ENCODE measurements at regions not wholly inside any gene's neighbourhood (a gene's known extent, or its start where the extent isn't known, plus 50 kb on each side); places are given as distances from the start of the nearest gene placed in this dataset.
A peak's percentile ranks its signal among the peaks of the same experiment; 100 is the strongest.

GRCh38 chr5:173473288-173473687 lies 143.2 kb downstream of the BOD1 start:
- Mint-ChIP-seq H3K36me3 (no peaks in the 10 kb centered on the region), H3K4me3 (no peak overlapping the region), H3K27me3 (ENCODE audit: insufficient read depth, low read depth) (no peaks in the 10 kb centered on the region), H3K27ac (peak overlapping the region; percentile 84), H3K9me3 (no peaks in the 10 kb centered on the region), H3K4me1 (peaks cover 22% of the 10 kb centered on the region)
- Histone ChIP-seq H3K4me3 (no peak overlapping the region), H3K27ac (no peak overlapping the region), H3F3A (ENCODE audit: low read depth) (no peaks in the 10 kb centered on the region), H3K9ac (no peak overlapping the region), H4K20me1 (ENCODE audit: low read depth) (no peaks in the 10 kb centered on the region), H2AFZ (replicated peaks) (no peak overlapping the region), H3K36me3 (no peaks in the 10 kb centered on the region), H3K9me3 (ENCODE audit: low read depth) (no peaks in the 10 kb centered on the region), H3K4me2 (no peak overlapping the region), H3K27me3 (no peaks in the 10 kb centered on the region), H3K4me1 (no peaks in the 10 kb centered on the region), H3K79me2 (ENCODE audit: low read depth) (no peaks in the 10 kb centered on the region)
- DNase-seq (ENCODE audit: low spot score) = no peak
- TF ChIP-seq CTCF (IDR thresholded peaks at IDR 0.05) = no peak
- no peak for TF ChIP-seq EZH2phosphoT487 (IDR thresholded peaks at IDR 0.05)
- no peak for TF ChIP-seq EZH2 (IDR thresholded peaks at IDR 0.05)

DNA sequence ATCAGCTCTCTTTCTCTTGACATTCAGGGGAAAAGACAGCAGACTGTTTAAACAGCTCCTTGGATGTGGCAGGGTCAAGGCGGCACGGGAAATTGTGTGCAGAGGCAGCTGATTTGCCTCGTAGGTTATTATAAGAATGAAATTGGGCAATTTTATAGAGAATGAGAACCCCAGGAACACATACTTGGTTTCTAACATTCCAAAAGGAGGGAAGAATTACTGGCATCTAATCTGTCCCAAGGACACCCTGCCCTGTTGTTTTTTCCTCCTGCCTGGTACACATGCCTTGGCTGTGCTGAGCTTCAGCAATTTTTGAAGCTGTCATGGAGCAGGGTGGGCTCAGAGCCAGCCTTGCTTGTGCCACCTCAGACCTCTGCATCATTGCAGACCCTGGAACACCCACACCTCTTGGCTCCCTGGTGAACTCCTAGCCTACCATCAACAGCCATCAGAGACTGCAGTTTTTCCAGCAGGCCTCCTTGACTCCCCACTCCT lies 143.6 kb downstream of the BOD1 start:
- Histone ChIP-seq H3K27ac (no peak overlapping the region), H3K79me2 (ENCODE audit: low read depth) (no peaks in the 10 kb centered on the region), H3K27me3 (no peaks in the 10 kb centered on the region), H2AFZ (replicated peaks) (no peak overlapping the region), H3K9ac (no peak overlapping the region), H3K36me3 (no peaks in the 10 kb centered on the region), H3K4me3 (no peak overlapping the region), H3F3A (ENCODE audit: low read depth) (no peaks in the 10 kb centered on the region), H3K4me2 (no peak overlapping the region), H3K4me1 (no peaks in the 10 kb centered on the region), H4K20me1 (ENCODE audit: low read depth) (no peaks in the 10 kb centered on the region), H3K9me3 (ENCODE audit: low read depth) (no peaks in the 10 kb centered on the region)
- Mint-ChIP-seq H3K4me1 (peaks cover 22% of the 10 kb centered on the region), H3K9me3 (no peaks in the 10 kb centered on the region), H3K4me3 (no peak overlapping the region), H3K36me3 (no peaks in the 10 kb centered on the region), H3K27me3 (ENCODE audit: insufficient read depth, low read depth) (no peaks in the 10 kb centered on the region), H3K27ac (peak overlapping the region; percentile 85)
- no peak for DNase-seq (ENCODE audit: low spot score)
- TF ChIP-seq EZH2 (IDR thresholded peaks at IDR 0.05) = no peak

DNA sequence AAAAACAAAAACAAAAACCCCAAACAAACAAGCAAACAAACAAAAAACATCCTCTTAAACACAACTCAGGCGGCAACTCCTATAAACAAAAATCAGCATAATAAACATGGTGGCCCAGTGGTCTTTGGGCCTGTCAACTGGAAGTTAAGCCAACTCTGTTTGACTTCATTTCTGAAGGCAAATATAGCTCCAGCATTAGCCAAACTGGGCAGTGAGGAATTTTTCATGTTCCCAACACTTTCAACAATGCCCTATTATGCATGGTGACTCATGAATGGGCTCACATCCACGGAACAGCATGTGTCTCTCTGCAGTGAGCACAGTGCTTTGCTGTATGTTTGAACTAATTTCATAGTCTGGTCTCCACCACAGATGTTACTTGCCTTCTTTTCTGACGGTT lies 143.9 kb upstream of the STC2 start:
- peak overlapping the region; percentile 85 for H3K27ac Mint-ChIP-seq
- no peak for DNase-seq (ENCODE audit: low spot score)
- H3K27me3 Mint-ChIP-seq (ENCODE audit: insufficient read depth, low read depth) = no peaks in the 10 kb centered on the region

GRCh38 chr5:173468821-173469251 lies 140.6 kb upstream of the STC2 start:
- Histone ChIP-seq H3K27ac (no peak overlapping the region), H3K79me2 (ENCODE audit: low read depth) (no peaks in the 10 kb centered on the region), H3K4me2 (no peak overlapping the region), H3K4me1 (no peaks in the 10 kb centered on the region), H2AFZ (replicated peaks) (no peak overlapping the region), H3K9ac (no peak overlapping the region), H3K4me3 (no peak overlapping the region), H3K36me3 (no peaks in the 10 kb centered on the region), H3K9me3 (ENCODE audit: low read depth) (no peaks in the 10 kb centered on the region), H3K27me3 (no peaks in the 10 kb centered on the region), H4K20me1 (ENCODE audit: low read depth) (no peaks in the 10 kb centered on the region), H3F3A (ENCODE audit: low read depth) (no peaks in the 10 kb centered on the region)
- Mint-ChIP-seq H3K9me3 (peaks cover 12% of the 10 kb centered on the region), H3K27me3 (ENCODE audit: insufficient read depth, low read depth) (no peaks in the 10 kb centered on the region), H3K27ac (no peak overlapping the region), H3K36me3 (no peaks in the 10 kb centered on the region), H3K4me1 (peaks cover 20% of the 10 kb centered on the region), H3K4me3 (no peak overlapping the region)
- DNase-seq (ENCODE audit: low spot score) = no peak
- TF ChIP-seq EZH2 (IDR thresholded peaks at IDR 0.05) = no peak
- TF ChIP-seq CTCF (IDR thresholded peaks at IDR 0.05) = no peak
- no peak for TF ChIP-seq EZH2phosphoT487 (IDR thresholded peaks at IDR 0.05)

More for the DNA sequence above, 143.9 kb upstream of the STC2 start:
- H3K4me1 Mint-ChIP-seq = peaks cover 22% of the 10 kb centered on the region
- no peaks in the 10 kb centered on the region for H3K36me3 ChIP-seq
- no peaks in the 10 kb centered on the region for H3K27me3 ChIP-seq
- H3K9me3 ChIP-seq (ENCODE audit: low read depth) = no peaks in the 10 kb centered on the region
- H3K4me1 ChIP-seq = no peaks in the 10 kb centered on the region
- H3K27ac ChIP-seq = no peak overlapping the region
- no peak for TF ChIP-seq EZH2 (IDR thresholded peaks at IDR 0.05)
- no peak overlapping the region for H2AFZ ChIP-seq (replicated peaks)
- no peaks in the 10 kb centered on the region for H3K36me3 Mint-ChIP-seq
- H3K4me3 Mint-ChIP-seq = no peak overlapping the region
- H3K9me3 Mint-ChIP-seq = no peaks in the 10 kb centered on the region
- H3K4me2 ChIP-seq = no peak overlapping the region
- no peak overlapping the region for H3K4me3 ChIP-seq
- H3F3A ChIP-seq (ENCODE audit: low read depth) = no peaks in the 10 kb centered on the region
- H4K20me1 ChIP-seq (ENCODE audit: low read depth) = no peaks in the 10 kb centered on the region
- no peak overlapping the region for H3K9ac ChIP-seq
- no peaks in the 10 kb centered on the region for H3K79me2 ChIP-seq (ENCODE audit: low read depth)

Data from neural progenitor cell (in vitro differentiated cells).